ENCODE measurements at regions not wholly inside any gene's neighbourhood (a gene's known extent, or its start where the extent isn't known, plus 50 kb on each side); places are given as distances from the start of the nearest gene placed in this dataset. TPM values are rescaled to one million over a fixed set of nuclear protein-coding genes. Genes with fewer than 3 reads are reported as not detected.

GRCh38 chr2:186907897-186908296 lies 58.9 kb upstream of the ZSWIM2 start:
- Histone ChIP-seq H3K27ac (no peak overlapping the region), H3K4me1 (no peaks in the 10 kb centered on the region), H3K27me3 (no peaks in the 10 kb centered on the region), H3K9me3 (no peaks in the 10 kb centered on the region), H3K36me3 (replicated peaks in 1 of 2; ENCODE audit: insufficient read depth in 1 of 2, low read depth in 2 of 2) (no peaks in the 10 kb centered on the region), H3K4me3 (no peak overlapping the region)
- no peak for ATAC-seq
- no peak for DNase-seq
- intact Hi-C loops (cut with DNase I), result no loop called here
- TF ChIP-seq CTCF (IDR thresholded peaks at IDR 0.05), result no peak
- no peak for TF ChIP-seq POLR2A (IDR thresholded peaks at IDR 0.05)
- 14 to 38% methylated on average over 1 of the region's 1 CpG for WGBS, 2 donors

- Histone ChIP-seq H3K9me3 (no peaks in the 10 kb centered on the region), H3K4me3 (no peak overlapping the region), H3K4me1 (no peaks in the 10 kb centered on the region), H3K27ac (no peak overlapping the region), H3K36me3 (replicated peaks in 1 of 2; ENCODE audit: insufficient read depth in 1 of 2, low read depth in 2 of 2) (no peaks in the 10 kb centered on the region), H3K27me3 (no peaks in the 10 kb centered on the region)
- WGBS, 2 donors, result 48 to 69% methylated on average over 2 of the region's 2 CpGs
- DNase-seq (no peak), ATAC-seq (no peak)
- intact Hi-C loops (cut with DNase I), result no loop called here
- TF ChIP-seq CTCF (IDR thresholded peaks at IDR 0.05), result peak in 1 of 7 experiments; percentile 7
- no peak for TF ChIP-seq POLR2A (IDR thresholded peaks at IDR 0.05)
These were observed 54.2 kb upstream of the ZSWIM2 start for GRCh38 chr2:186903216-186903615.

Small RNA genes in the stretch of these regions (small RNA-seq; reads per million reads assigned to genes)
- not detected for gene RN7SKP42
- not detected for gene RNU6-989P

Data from body of pancreas (tissue), 4 donors.